A549 (cell line): ENCODE measurements at regions not wholly inside any gene's neighbourhood (a gene's known extent, or its start where the extent isn't known, plus 50 kb on each side); places are given as distances from the start of the nearest gene placed in this dataset.
"Not testable (repeated sequence)": the region's sequence is repeated elsewhere in the genome, so short reads cannot be mapped to it uniquely, and the experiment has no call there.

Experiments
- ATAC-seq, 2 experiments: fragments of 200-7000 bp in 1 of 2; fragments of >200 bp in 1 of 2; cut with Nextera tagmentation in 1 of 2; cut with Tn5 transposase in 1 of 2; 3 replicates each; pipeline versions ENCODE4 v1.8.0 to v1.9.1; 2018 to 2020; ENCODE audit warnings: mild to moderate bottlenecking in 1 of 2, moderate library complexity in 1 of 2
- CTCF ChIA-PET: fragments of 300-600 bp; sonication (Branson Sonifier 250); formaldehyde crosslinking; extraction: SDS; loops from one replicate; lab custom pipeline; 2021; ENCODE audit warnings: antibody characterized with exemption, inconsistent platforms; lab: Yijun Ruan, JAX
- POLR2A ChIA-PET: fragments of 350-600 bp; formaldehyde crosslinking; extraction: SDS; loops from one replicate; lab custom pipeline; 2021; ENCODE audit warnings: antibody characterized with exemption, inconsistent platforms; lab: Yijun Ruan, JAX
- DNase-seq, 2 experiments: peaks; one replicate each; pipeline versions ENCODE4 v3.0.0 to v3.0.0-alpha.2; 2011 to 2016; ENCODE audit warnings: low read depth in 1 of 2, low spot score in 1 of 2
- FAIRE-seq: peaks from 2 replicates; lab custom pipeline; 2011; peaks lifted over from hg19 to GRCh38; lab: Jason Lieb, UNC
- H3K27ac ChIP-seq, 2 experiments: fragments of >200 bp; sonication (Bioruptor Twin); formaldehyde crosslinking; 3 replicates each; pipeline ENCODE4 v1.5.1; 2016 to 2017
- H3K4me1 ChIP-seq: fragments of >200 bp; sonication (Bioruptor Twin); formaldehyde crosslinking; 3 replicates; pipeline ENCODE4 v1.6.1; 2016
- H3K4me2 ChIP-seq: fragments of >200 bp; sonication (Bioruptor Twin); formaldehyde crosslinking; 3 replicates; pipeline ENCODE4 v1.6.1; 2016
- H3K4me3 ChIP-seq: fragments of >200 bp; sonication (Bioruptor Twin); formaldehyde crosslinking; 3 replicates; pipeline ENCODE4 v1.5.1; 2016
- H3K9me3 ChIP-seq: fragments of >200 bp; sonication (Bioruptor Twin); formaldehyde crosslinking; 3 replicates; pipeline ENCODE4 v1.6.1; 2016
- BHLHE40 ChIP-seq: IDR thresholded peaks from 2 replicates; pipeline ENCODE4 v1.6.1; 2012; ENCODE audit warnings: low read depth, low read length, inconsistent platforms
- CBX2 ChIP-seq: fragments of 200-600 bp; sonication (generic); IDR thresholded peaks from 2 replicates; pipeline ENCODE4 v1.6.1; 2016; ENCODE audit warnings: low read depth, mild to moderate bottlenecking, borderline replicate concordance
- CBX8 ChIP-seq: fragments of 200-600 bp; sonication (generic); IDR thresholded peaks from 2 replicates; pipeline ENCODE4 v1.6.1; 2016
- CTCF ChIP-seq: fragments of >200 bp; sonication (Bioruptor Twin); formaldehyde crosslinking; IDR thresholded peaks from 3 replicates; pipeline ENCODE4 v1.5.1; 2016
- FOSL2 ChIP-seq, 2 experiments: fragments of 450-650 bp in 1 of 2; fragments of >200 bp in 1 of 2; sonication (Bioruptor Twin) in 1 of 2; formaldehyde crosslinking; IDR thresholded peaks; 2 replicates each; pipeline versions ENCODE4 v1.5.0 to v1.6.1; 2016 to 2020; ENCODE audit warnings: mild to moderate bottlenecking in 1 of 2, moderate library complexity in 1 of 2
- FOXS1 ChIP-seq: fragments of 250-450 bp; sonication (Bioruptor Pico); IDR thresholded peaks from 2 replicates; pipeline ENCODE4 v1.5.0; 2020; ENCODE audit warnings: mild to moderate bottlenecking, moderate library complexity
- GATA3 ChIP-seq: IDR thresholded peaks from 2 replicates; pipeline ENCODE4 v1.6.1; 2012; ENCODE audit warnings: borderline replicate concordance
- HEYL ChIP-seq: fragments of 250-450 bp; sonication (Bioruptor Pico); IDR thresholded peaks from 2 replicates; pipeline ENCODE4 v1.8.0; 2021; ENCODE audit warnings: mild to moderate bottlenecking, moderate library complexity
- JUN ChIP-seq, 2 experiments: fragments of >200 bp; sonication (Bioruptor Twin); formaldehyde crosslinking; IDR thresholded peaks; 2 replicates in 1 of 2; 3 replicates in 1 of 2; pipeline ENCODE4 v1.6.1; 2016 to 2017
- KDM5A ChIP-seq: fragments of 200-600 bp; sonication (generic); IDR thresholded peaks from 2 replicates; pipeline ENCODE4 v1.6.1; 2016; ENCODE audit warnings: antibody characterized with exemption, mild to moderate bottlenecking
- MAX ChIP-seq: IDR thresholded peaks from 2 replicates; pipeline ENCODE4 v1.6.1; 2012
- MAZ ChIP-seq: fragments of 150-350 bp; IDR thresholded peaks from 2 replicates; pipeline ENCODE4 v1.6.1; 2014; ENCODE audit warnings: antibody characterized with exemption, low read depth, low read length, borderline replicate concordance
- MYC ChIP-seq: IDR thresholded peaks from 2 replicates; pipeline ENCODE4 v1.6.1; 2012; ENCODE audit warnings: mild to moderate bottlenecking, inconsistent platforms, low read length, improper control_type of control experiment, borderline replicate concordance
- NFE2L2 ChIP-seq: fragments of 150-350 bp; conservative IDR thresholded peaks from 2 replicates; pipeline ENCODE4 v1.6.1; 2014; ENCODE audit warnings: low read length
- NPAS2 ChIP-seq: fragments of 250-450 bp; sonication (Bioruptor Pico); IDR thresholded peaks from 2 replicates; pipeline ENCODE4 v1.8.0; 2022; ENCODE audit warnings: mild to moderate bottlenecking, moderate library complexity, borderline replicate concordance
- POLR2AphosphoS2 ChIP-seq: conservative IDR thresholded peaks from 2 replicates; pipeline ENCODE4 v1.6.1; 2012; ENCODE audit warnings: low read length, improper control_type of control experiment, inconsistent platforms
- TP53 ChIP-seq: fragments of 250-450 bp; sonication (Bioruptor Pico); IDR thresholded peaks from 2 replicates; pipeline ENCODE4 v1.5.0; 2021; ENCODE audit warnings: mild to moderate bottlenecking, moderate library complexity
- ZNF302 ChIP-seq: fragments of 250-450 bp; sonication (Bioruptor Pico); IDR thresholded peaks from 2 replicates; pipeline ENCODE4 v1.9.0; 2021; ENCODE audit warnings: inconsistent platforms, mild to moderate bottlenecking, moderate library complexity
- ZSCAN20 ChIP-seq: fragments of 250-450 bp; sonication (Bioruptor Pico); IDR thresholded peaks from 2 replicates; pipeline ENCODE4 v1.8.0; 2022; ENCODE audit warnings: mild to moderate bottlenecking, moderate library complexity
- WGBS: methylation state at CpG from one replicate; pipeline ENCODE4 v1.1.6; 2017; ENCODE audit errors: missing lambda C conversion rate; 5-methylcytosine and 5-hydroxymethylcytosine counted together
- TF ChIP-seq, protein P1 (sequence below): fragments of 150-350 bp; IDR thresholded peaks from 2 replicates; pipeline ENCODE4 v1.6.1; 2014; ENCODE audit warnings: low read depth, mild to moderate bottlenecking, low read length
- TF ChIP-seq, protein P2 (sequence below): fragments of >200 bp; sonication (Bioruptor Twin); formaldehyde crosslinking; IDR thresholded peaks from 3 replicates; pipeline ENCODE4 v1.6.1; 2016
- TF ChIP-seq, protein P3 (sequence below): fragments of >200 bp; sonication (Bioruptor Twin); formaldehyde crosslinking; IDR thresholded peaks from 2 replicates; pipeline ENCODE4 v1.6.1; 2016
- TF ChIP-seq, protein P4 (sequence below): IDR thresholded peaks from 2 replicates; pipeline ENCODE4 v1.6.1; 2012
- TF ChIP-seq, protein P5 (sequence below): fragments of 250-450 bp; sonication (Bioruptor Pico); IDR thresholded peaks from 2 replicates; pipeline ENCODE4 v1.5.0; 2020; ENCODE audit warnings: low read depth, mild to moderate bottlenecking, moderate library complexity

GRCh38 chr18:27520401-27520800 lies 335.3 kb upstream of the CHST9 start:
- H3K27ac ChIP-seq = no peak overlapping the region
- CTCF ChIA-PET = no interaction called here
- no peaks in the 10 kb centered on the region for H3K9me3 ChIP-seq

DNA sequence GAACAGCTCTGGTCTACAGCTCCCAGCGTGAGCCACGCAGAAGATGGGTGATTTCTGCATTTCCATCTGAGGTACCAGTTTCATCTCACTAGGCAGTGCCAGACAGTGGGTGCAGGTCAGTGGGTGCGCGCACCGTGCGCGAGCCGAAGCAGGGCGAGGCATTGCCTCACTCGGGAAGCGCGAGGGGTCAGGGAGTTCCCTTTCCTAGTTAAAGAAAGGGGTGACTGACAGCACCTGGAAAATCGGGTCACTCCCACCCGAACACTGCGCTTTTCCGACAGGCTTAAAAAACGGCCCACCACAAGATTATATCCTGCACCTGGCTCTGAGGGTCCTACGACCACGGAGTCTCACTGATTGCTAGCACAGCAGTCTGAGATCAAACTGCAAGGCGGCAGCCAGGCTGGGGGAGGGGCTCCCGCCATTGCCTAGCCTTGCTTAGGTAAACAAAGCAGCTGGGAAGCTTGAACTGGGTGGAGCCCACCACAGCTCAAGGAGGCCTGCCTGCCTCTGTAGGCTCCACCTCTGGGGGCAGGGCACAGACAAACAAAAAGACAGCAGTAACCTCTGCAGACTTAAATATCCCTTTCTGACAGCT lies 325.0 kb upstream of the CHST9 start:
- WGBS = 63% methylated on average over 11 of the region's 21 CpGs
- ATAC-seq, H3K4me3 ChIP-seq, H3K9me3 ChIP-seq, POLR2A ChIA-PET, H3K4me2 ChIP-seq, CTCF ChIA-PET, H3K4me1 ChIP-seq, H3K27ac ChIP-seq, DNase-seq, FAIRE-seq: not testable (repeated sequence)

More at GRCh38 chr18:27520401-27520800, 335.3 kb upstream of the CHST9 start:
- no peak for ATAC-seq
- DNase-seq = no peak
- no peaks in the 10 kb centered on the region for H3K4me1 ChIP-seq
- WGBS = 7% methylated on average over 2 of the region's 2 CpGs
- POLR2A ChIA-PET = no interaction called here
- FAIRE-seq = no peak
- no peak for TF ChIP-seq ZSCAN20 (CRISPR knock-in tag)
- TF ChIP-seq, protein P1, sequence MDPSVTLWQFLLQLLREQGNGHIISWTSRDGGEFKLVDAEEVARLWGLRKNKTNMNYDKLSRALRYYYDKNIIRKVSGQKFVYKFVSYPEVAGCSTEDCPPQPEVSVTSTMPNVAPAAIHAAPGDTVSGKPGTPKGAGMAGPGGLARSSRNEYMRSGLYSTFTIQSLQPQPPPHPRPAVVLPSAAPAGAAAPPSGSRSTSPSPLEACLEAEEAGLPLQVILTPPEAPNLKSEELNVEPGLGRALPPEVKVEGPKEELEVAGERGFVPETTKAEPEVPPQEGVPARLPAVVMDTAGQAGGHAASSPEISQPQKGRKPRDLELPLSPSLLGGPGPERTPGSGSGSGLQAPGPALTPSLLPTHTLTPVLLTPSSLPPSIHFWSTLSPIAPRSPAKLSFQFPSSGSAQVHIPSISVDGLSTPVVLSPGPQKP = no peak
- TF ChIP-seq, protein P2, sequence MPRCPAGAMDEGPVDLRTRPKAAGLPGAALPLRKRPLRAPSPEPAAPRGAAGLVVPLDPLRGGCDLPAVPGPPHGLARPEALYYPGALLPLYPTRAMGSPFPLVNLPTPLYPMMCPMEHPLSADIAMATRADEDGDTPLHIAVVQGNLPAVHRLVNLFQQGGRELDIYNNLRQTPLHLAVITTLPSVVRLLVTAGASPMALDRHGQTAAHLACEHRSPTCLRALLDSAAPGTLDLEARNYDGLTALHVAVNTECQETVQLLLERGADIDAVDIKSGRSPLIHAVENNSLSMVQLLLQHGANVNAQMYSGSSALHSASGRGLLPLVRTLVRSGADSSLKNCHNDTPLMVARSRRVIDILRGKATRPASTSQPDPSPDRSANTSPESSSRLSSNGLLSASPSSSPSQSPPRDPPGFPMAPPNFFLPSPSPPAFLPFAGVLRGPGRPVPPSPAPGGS = no peak
- TF ChIP-seq, protein P3, sequence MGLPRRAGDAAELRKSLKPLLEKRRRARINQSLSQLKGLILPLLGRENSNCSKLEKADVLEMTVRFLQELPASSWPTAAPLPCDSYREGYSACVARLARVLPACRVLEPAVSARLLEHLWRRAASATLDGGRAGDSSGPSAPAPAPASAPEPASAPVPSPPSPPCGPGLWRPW = no peak
- no peak for TF ChIP-seq HEYL (CRISPR knock-in tag)
- TF ChIP-seq MAX = no peak
- no peak for TF ChIP-seq NFE2L2
- TF ChIP-seq ZNF302 = no peak
- no peak for TF ChIP-seq FOXS1 (CRISPR knock-in tag)
- no peak for TF ChIP-seq TP53 (CRISPR knock-in tag)
- no peak for TF ChIP-seq POLR2AphosphoS2
- TF ChIP-seq JUN (IDR thresholded peaks at IDR 0.05) = no peak
- H3K4me3 ChIP-seq = no peak overlapping the region
- H3K4me2 ChIP-seq = no peak overlapping the region

DNA sequence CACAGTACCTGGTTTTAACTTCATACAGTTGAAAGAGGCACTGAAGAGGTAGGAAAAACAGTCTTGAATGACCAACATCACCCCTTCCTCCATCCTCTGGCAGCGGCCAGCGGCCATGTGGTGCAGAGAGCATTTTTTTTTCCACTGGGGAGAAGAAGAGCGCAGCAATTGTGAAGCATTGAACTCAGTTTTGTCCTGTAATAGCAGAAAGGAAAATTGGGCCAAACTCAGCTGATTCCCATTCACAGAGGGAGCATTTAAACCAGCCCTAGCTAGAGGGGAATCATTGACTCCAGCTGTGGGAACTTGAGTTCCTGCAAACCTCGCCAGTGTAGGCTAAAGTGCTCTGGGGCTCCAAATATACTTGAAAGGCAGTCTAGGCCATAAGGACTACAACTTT lies 316.6 kb upstream of the CHST9 start:
- FAIRE-seq = no peak
- no peak overlapping the region for H3K27ac ChIP-seq
- no peak for TF ChIP-seq CTCF
- H3K4me3 ChIP-seq = no peak overlapping the region
- CTCF ChIA-PET = no interaction called here
- WGBS = 3% methylated on average over 3 of the region's 4 CpGs
- no peaks in the 10 kb centered on the region for H3K9me3 ChIP-seq
- no peak overlapping the region for H3K4me2 ChIP-seq
- POLR2A ChIA-PET = no interaction called here
- DNase-seq = no peak
- ATAC-seq = no peak
- H3K4me1 ChIP-seq = no peaks in the 10 kb centered on the region

DNA sequence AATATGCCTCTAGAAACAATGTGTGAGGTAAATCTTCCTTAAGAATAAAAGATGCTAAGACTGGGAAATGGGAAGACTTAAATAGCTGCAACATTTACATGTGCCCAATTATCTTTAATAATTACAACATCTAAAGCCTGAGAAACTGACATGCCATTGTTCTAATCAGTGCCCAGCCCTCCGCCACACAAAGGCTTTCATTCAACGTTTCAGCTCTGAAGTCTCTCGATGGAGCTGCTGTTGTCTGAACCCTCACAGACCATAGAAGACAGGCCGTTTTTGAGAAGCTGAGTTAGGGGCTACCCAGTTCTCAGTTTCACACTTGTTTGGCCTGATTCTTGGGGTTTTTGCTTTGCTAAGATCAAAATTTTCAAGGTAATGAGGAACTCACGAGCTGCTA lies 315.4 kb upstream of the CHST9 start:
- no peak for ATAC-seq
- TF ChIP-seq KDM5A (no peak), FOSL2 (IDR thresholded peaks at IDR 0.05) (no peak), FOSL2 (CRISPR knock-in tag; IDR thresholded peaks at IDR 0.05) (no peak), NPAS2 (no peak), MAZ (no peak), CBX2 (no peak), MYC (no peak), CBX8 (no peak), GATA3 (no peak), BHLHE40 (no peak)
- TF ChIP-seq, protein P4, sequence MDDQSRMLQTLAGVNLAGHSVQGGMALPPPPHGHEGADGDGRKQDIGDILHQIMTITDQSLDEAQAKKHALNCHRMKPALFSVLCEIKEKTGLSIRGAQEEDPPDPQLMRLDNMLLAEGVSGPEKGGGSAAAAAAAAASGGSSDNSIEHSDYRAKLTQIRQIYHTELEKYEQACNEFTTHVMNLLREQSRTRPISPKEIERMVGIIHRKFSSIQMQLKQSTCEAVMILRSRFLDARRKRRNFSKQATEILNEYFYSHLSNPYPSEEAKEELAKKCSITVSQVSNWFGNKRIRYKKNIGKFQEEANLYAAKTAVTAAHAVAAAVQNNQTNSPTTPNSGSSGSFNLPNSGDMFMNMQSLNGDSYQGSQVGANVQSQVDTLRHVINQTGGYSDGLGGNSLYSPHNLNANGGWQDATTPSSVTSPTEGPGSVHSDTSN = no peak
- TF ChIP-seq, protein P5, sequence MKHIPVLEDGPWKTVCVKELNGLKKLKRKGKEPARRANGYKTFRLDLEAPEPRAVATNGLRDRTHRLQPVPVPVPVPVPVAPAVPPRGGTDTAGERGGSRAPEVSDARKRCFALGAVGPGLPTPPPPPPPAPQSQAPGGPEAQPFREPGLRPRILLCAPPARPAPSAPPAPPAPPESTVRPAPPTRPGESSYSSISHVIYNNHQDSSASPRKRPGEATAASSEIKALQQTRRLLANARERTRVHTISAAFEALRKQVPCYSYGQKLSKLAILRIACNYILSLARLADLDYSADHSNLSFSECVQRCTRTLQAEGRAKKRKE = no peak

More for the DNA sequence above, 315.4 kb upstream of the CHST9 start:
- Histone ChIP-seq H3K4me3 (no peak overlapping the region), H3K9me3 (no peaks in the 10 kb centered on the region), H3K27ac (no peak overlapping the region), H3K4me2 (no peak overlapping the region), H3K4me1 (no peaks in the 10 kb centered on the region)
- CTCF ChIA-PET = no interaction called here
- DNase-seq (no peak), FAIRE-seq (no peak)
- POLR2A ChIA-PET = no interaction called here
- WGBS = 1% methylated on average over 5 of the region's 5 CpGs
